CD4-positive, alpha-beta memory T cell (primary cell): ENCODE measurements at regions not wholly inside any gene's neighbourhood (a gene's known extent, or its start where the extent isn't known, plus 50 kb on each side); places are given as distances from the start of the nearest gene placed in this dataset.

Experiments
- CTCF ChIA-PET: fragments of 350-600 bp; sonication (Branson Sonifier 250); formaldehyde crosslinking; loops from one replicate; lab custom pipeline; 2021; ENCODE audit warnings: inconsistent platforms; ENCODE audit not compliant: partially characterized antibody; lab: Charles Lee
- POLR2A ChIA-PET: fragments of 350-600 bp; sonication (Branson Sonifier 250); formaldehyde crosslinking; loops from one replicate; lab custom pipeline; 2021; ENCODE audit not compliant: partially characterized antibody; lab: Charles Lee
- DNase-seq, 5 donors: peaks; one replicate each; pipeline versions ENCODE4 v3.0.0 to v3.0.0-alpha.2; 2020 to 2022; ENCODE audit warnings: mixed read lengths in 1 of 5
- H3K27ac ChIP-seq: one replicate; pipeline ENCODE4 v1.7.0; 2013; ENCODE audit warnings: low read depth, low read length
- H3K27me3 ChIP-seq: 2 replicates; pipeline ENCODE4 v1.7.0; 2013; ENCODE audit warnings: mild to moderate bottlenecking, low read length, moderate library complexity; ENCODE audit not compliant: insufficient read depth
- H3K36me3 ChIP-seq: 2 replicates; pipeline ENCODE4 v1.7.0; 2013; ENCODE audit warnings: mild to moderate bottlenecking, low read length, moderate library complexity; ENCODE audit not compliant: insufficient read depth
- H3K4me1 ChIP-seq: 2 replicates; pipeline ENCODE4 v1.7.0; 2013; ENCODE audit warnings: mild to moderate bottlenecking, low read length, moderate library complexity; ENCODE audit not compliant: insufficient read depth
- H3K4me3 ChIP-seq, 2 donors: one replicate each; pipeline ENCODE4 v1.7.0; 2013; ENCODE audit warnings: low read length in 2 of 2, mild to moderate bottlenecking in 1 of 2
- H3K9me3 ChIP-seq, 2 donors: one replicate each; pipeline ENCODE4 v1.7.0; 2013; ENCODE audit warnings: low read length in 2 of 2, control low read depth in 1 of 2; ENCODE audit not compliant: control insufficient read depth in 1 of 2
- H3K27ac Mint-ChIP-seq, 7 donors: one replicate each; pipeline ENCODE4 v1.8.0; 2020 to 2021; ENCODE audit warnings: mixed read lengths in 7 of 7, mild to moderate bottlenecking in 6 of 7, inconsistent platforms in 3 of 7, moderate library complexity in 3 of 7
- H3K27me3 Mint-ChIP-seq, 2 donors: one replicate each; pipeline ENCODE4 v1.8.0; 2020 to 2021; ENCODE audit warnings: mixed read lengths in 2 of 2
- H3K36me3 Mint-ChIP-seq, 2 donors: one replicate each; pipeline ENCODE4 v1.8.0; 2020 to 2021; ENCODE audit warnings: mixed read lengths in 2 of 2, inconsistent platforms in 1 of 2, mild to moderate bottlenecking in 1 of 2
- H3K4me1 Mint-ChIP-seq, 4 donors: one replicate each; pipeline ENCODE4 v1.8.0; 2020 to 2021; ENCODE audit warnings: mixed read lengths in 4 of 4, mild to moderate bottlenecking in 1 of 4
- H3K4me3 Mint-ChIP-seq, 8 donors: one replicate each; pipeline ENCODE4 v1.8.0; 2020 to 2021; ENCODE audit warnings: mixed read lengths in 8 of 8, mild to moderate bottlenecking in 7 of 8, moderate library complexity in 6 of 8, inconsistent platforms in 3 of 8
- H3K9me3 Mint-ChIP-seq, 8 donors: one replicate each; pipeline ENCODE4 v1.8.0; 2020 to 2021; ENCODE audit warnings: mixed read lengths in 8 of 8, mild to moderate bottlenecking in 5 of 8, inconsistent platforms in 3 of 8, moderate library complexity in 1 of 8
- intact Hi-C: fragments of 100-400 bp; cut with micrococcal nuclease; formaldehyde crosslinking; loops from one replicate; pipeline ENCODE4 v1.15.1; 2023

DNA sequence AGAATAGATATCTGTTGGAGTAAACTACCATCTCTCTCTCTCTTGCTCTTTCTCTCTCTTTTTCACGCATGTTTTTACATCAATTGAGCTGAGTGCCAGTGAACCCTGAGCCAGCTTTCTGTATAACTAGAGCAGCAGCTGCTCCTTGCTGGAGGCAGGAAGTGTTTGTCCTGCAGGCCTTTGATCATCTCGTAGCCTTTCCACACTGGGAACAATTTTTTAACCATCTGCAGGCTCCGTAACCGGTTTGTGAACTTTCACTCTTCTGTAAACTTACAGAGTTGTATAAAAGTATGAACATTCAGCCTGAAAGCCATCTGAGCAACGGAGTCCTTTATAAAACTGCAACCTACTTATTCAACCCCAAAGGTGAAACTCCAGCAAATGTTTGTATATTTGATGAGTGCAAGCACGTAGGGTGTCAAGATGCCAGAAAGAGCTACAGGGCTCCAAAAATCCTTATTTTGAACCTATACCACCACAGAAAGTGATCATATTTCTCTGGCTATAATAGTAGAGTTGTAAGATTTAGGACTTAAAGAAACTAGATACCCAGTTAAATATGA lies 162.8 kb upstream of the NFE2L3 start:
- Histone ChIP-seq H3K4me3 (no peak overlapping the region), H3K4me1 (no peaks in the 10 kb centered on the region), H3K9me3 (no peaks in the 10 kb centered on the region), H3K36me3 (no peaks in the 10 kb centered on the region), H3K27me3 (no peaks in the 10 kb centered on the region), H3K27ac (no peak overlapping the region)
- Mint-ChIP-seq H3K4me1 (peaks cover 0 to 4% (median 1%) of the 10 kb centered on the region in 4 donors), H3K27me3 (peaks cover 2 to 5% of the 10 kb centered on the region in 2 donors), H3K27ac (no peak overlapping the region), H3K4me3 (no peak overlapping the region), H3K9me3 (peaks cover 0 to 4% (median 0%) of the 10 kb centered on the region in 8 donors), H3K36me3 (no peaks in the 10 kb centered on the region)
- ChIA-PET POLR2A (no interaction called here), CTCF (no interaction called here)
- no peak for DNase-seq
- intact Hi-C loops: no loop called here

DNA sequence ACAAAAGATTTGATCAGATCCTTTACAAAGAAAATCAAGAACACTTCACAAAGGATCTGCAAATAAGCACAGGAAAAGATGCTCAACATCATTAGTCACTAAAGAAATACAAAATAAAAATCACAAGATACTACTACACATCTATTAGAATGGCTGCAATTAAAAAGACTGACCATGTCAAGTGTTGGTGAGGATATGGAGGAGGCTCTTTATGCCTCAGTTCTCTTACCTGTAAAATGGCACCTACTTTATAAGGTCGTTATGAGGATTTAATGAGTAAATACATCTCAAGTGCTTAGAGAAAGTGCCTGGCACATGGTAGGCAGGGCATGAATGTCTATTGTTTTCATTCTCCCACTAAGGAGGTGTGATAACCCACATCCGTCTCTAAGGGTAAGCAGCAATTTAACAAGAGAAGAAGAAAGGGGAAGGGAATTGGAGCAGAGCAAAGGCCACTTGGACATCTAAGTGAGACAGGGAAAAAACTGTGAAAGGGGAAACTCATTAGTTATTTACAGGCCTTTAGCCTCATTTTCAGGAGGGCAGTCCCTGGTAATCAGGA lies 157.5 kb upstream of the NFE2L3 start:
- H3K27ac Mint-ChIP-seq: peak overlapping the region in 1 of 7 donors; percentile 7
- Histone ChIP-seq H3K27ac (no peak overlapping the region), H3K4me1 (no peaks in the 10 kb centered on the region), H3K4me3 (no peak overlapping the region), H3K36me3 (no peaks in the 10 kb centered on the region), H3K27me3 (no peaks in the 10 kb centered on the region), H3K9me3 (no peaks in the 10 kb centered on the region)
- peaks cover 2 to 9% (median 4%) of the 10 kb centered on the region in 4 donors for H3K4me1 Mint-ChIP-seq
- peak in 3 of 5 donors; percentile 9 to 15 (median 9) for DNase-seq
- intact Hi-C loops: no loop called here
- peaks cover 4 to 5% of the 10 kb centered on the region in 2 donors for H3K27me3 Mint-ChIP-seq
- ChIA-PET CTCF (no interaction called here), POLR2A (no interaction called here)
- H3K36me3 Mint-ChIP-seq: no peaks in the 10 kb centered on the region
- H3K9me3 Mint-ChIP-seq: peaks cover 0 to 2% (median 0%) of the 10 kb centered on the region in 8 donors
- peak overlapping the region in 2 of 8 donors; percentile 12 to 14 for H3K4me3 Mint-ChIP-seq

DNA sequence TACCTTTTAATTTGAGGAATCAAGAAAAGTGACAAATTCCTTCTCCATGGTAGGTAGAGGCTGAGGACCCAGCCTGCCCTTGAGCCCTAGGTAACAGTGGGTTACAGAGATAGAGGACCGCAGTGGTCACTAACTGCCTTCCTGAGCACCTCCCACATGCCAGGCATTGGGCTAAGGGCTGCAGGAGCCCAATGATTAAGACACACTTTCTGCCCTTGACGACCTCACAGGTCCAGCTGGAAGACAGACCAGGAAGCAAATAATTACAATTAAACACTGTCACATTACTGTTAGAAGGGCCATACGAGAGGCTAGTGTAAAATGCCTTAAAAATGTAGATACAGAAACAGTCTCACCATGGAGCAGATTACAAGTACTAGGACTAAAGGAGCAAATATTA lies 156.8 kb upstream of the NFE2L3 start:
- H3K4me1 ChIP-seq: no peaks in the 10 kb centered on the region
- H3K4me3 ChIP-seq: no peak overlapping the region
- Mint-ChIP-seq H3K27ac (no peak overlapping the region), H3K36me3 (no peaks in the 10 kb centered on the region), H3K9me3 (peaks cover 0 to 2% (median 0%) of the 10 kb centered on the region in 8 donors), H3K4me3 (no peak overlapping the region), H3K4me1 (peaks cover 2 to 9% (median 4%) of the 10 kb centered on the region in 4 donors), H3K27me3 (peaks cover 4 to 5% of the 10 kb centered on the region in 2 donors)
- H3K27me3 ChIP-seq: no peaks in the 10 kb centered on the region
- H3K36me3 ChIP-seq: no peaks in the 10 kb centered on the region
- H3K27ac ChIP-seq: no peak overlapping the region
- no peaks in the 10 kb centered on the region for H3K9me3 ChIP-seq
- intact Hi-C loops: no loop called here
- no peak for DNase-seq
- CTCF ChIA-PET: no interaction called here
- POLR2A ChIA-PET: no interaction called here

DNA sequence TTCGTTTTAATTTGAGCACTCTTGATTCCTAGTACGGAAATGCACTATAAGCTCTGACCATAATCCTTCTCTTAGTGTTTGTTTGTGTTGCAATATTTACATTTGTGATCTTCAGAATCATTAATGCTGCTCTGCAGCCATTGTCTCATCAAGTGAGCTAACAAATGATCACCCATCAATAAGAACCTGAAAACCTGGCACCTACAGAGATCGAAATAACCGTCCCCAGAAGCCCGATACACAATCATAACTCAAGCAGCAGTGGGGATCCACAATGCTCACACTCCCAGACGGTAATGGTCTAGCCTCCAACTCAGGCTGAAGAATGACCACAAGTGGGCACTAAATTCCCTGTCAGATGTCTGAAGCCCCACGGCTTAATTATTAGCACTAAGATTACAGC lies 156.0 kb upstream of the NFE2L3 start:
- no peak for DNase-seq
- CTCF ChIA-PET: no interaction called here
- Mint-ChIP-seq H3K27me3 (peaks cover 4 to 5% of the 10 kb centered on the region in 2 donors), H3K36me3 (no peaks in the 10 kb centered on the region), H3K9me3 (peaks cover 0 to 2% (median 0%) of the 10 kb centered on the region in 8 donors), H3K4me3 (no peak overlapping the region), H3K27ac (no peak overlapping the region), H3K4me1 (peaks cover 2 to 9% (median 4%) of the 10 kb centered on the region in 4 donors)
- H3K27me3 ChIP-seq: no peaks in the 10 kb centered on the region
- intact Hi-C loops: no loop called here
- POLR2A ChIA-PET: no interaction called here
- H3K27ac ChIP-seq: no peak overlapping the region
- no peaks in the 10 kb centered on the region for H3K36me3 ChIP-seq
- no peaks in the 10 kb centered on the region for H3K9me3 ChIP-seq
- H3K4me3 ChIP-seq: no peak overlapping the region
- no peaks in the 10 kb centered on the region for H3K4me1 ChIP-seq

DNA sequence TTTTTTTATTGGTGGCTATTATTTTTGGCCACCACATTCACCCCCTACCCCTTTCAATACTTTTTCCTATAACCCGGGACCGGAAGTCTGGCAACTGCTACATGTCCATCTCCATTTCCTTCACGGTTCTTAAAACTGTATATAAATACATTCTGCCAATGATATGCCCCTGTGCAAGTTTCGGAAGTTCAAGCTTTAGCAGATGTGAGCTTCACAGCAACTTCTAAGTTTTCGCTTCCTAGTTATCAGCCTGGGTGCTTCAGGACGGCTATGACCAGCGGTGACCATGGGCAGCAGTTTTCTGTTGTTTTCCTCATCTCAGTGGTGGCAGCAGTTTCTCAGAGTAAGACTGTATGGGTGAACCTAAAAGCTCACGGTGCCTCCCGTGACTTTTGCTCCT lies 153.5 kb upstream of the NFE2L3 start:
- H3K4me3 Mint-ChIP-seq: no peak overlapping the region
- Histone ChIP-seq H3K4me1 (no peaks in the 10 kb centered on the region), H3K4me3 (no peak overlapping the region), H3K9me3 (no peaks in the 10 kb centered on the region), H3K27me3 (no peaks in the 10 kb centered on the region), H3K27ac (no peak overlapping the region), H3K36me3 (no peaks in the 10 kb centered on the region)
- ChIA-PET CTCF (no interaction called here), POLR2A (no interaction called here)
- H3K36me3 Mint-ChIP-seq: no peaks in the 10 kb centered on the region
- peak overlapping the region in 1 of 7 donors; percentile 66 for H3K27ac Mint-ChIP-seq
- peaks cover 8 to 11% of the 10 kb centered on the region in 2 donors for H3K27me3 Mint-ChIP-seq
- H3K9me3 Mint-ChIP-seq: peaks cover 0 to 2% (median 0%) of the 10 kb centered on the region in 8 donors
- no peak for DNase-seq
- peaks cover 2 to 9% (median 4%) of the 10 kb centered on the region in 4 donors for H3K4me1 Mint-ChIP-seq
- intact Hi-C loops: no loop called here

DNA sequence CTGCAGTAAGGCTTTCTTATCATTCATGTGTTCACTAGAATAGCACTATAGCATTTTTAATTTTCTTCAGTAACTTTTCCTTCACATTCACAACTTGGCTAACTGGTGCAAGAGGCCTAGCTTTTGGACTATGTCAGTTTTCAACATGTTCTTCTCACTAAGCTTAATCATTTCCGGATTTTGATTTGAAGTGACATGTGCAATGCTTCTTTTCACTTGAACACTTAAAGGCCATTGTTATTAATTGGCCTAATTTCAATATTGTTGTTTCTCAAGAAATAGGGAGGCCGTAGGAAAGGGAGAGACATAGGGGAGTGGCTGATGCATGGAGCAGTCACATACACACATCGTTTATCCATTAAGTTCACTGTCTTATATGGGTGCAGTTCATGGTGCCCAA lies 151.2 kb upstream of the NFE2L3 start:
- intact Hi-C loops: no loop called here
- ChIA-PET CTCF (interaction anchor here (0.7 to 0.9 kb wide), 2 partner anchors 11 to 379 kb away, joined by 3 read pairs; no protein-coding TSS in a partner anchor), POLR2A (no interaction called here)
- Histone ChIP-seq H3K4me3 (no peak overlapping the region), H3K27me3 (no peaks in the 10 kb centered on the region), H3K27ac (no peak overlapping the region), H3K36me3 (no peaks in the 10 kb centered on the region), H3K4me1 (no peaks in the 10 kb centered on the region), H3K9me3 (no peaks in the 10 kb centered on the region)
- H3K4me1 Mint-ChIP-seq: peaks cover 0 to 2% (median 0%) of the 10 kb centered on the region in 4 donors
- no peaks in the 10 kb centered on the region for H3K36me3 Mint-ChIP-seq
- H3K27me3 Mint-ChIP-seq: peaks cover 8 to 11% of the 10 kb centered on the region in 2 donors
- no peak overlapping the region for H3K27ac Mint-ChIP-seq
- no peak for DNase-seq
- H3K4me3 Mint-ChIP-seq: no peak overlapping the region
- no peaks in the 10 kb centered on the region for H3K9me3 Mint-ChIP-seq

DNA sequence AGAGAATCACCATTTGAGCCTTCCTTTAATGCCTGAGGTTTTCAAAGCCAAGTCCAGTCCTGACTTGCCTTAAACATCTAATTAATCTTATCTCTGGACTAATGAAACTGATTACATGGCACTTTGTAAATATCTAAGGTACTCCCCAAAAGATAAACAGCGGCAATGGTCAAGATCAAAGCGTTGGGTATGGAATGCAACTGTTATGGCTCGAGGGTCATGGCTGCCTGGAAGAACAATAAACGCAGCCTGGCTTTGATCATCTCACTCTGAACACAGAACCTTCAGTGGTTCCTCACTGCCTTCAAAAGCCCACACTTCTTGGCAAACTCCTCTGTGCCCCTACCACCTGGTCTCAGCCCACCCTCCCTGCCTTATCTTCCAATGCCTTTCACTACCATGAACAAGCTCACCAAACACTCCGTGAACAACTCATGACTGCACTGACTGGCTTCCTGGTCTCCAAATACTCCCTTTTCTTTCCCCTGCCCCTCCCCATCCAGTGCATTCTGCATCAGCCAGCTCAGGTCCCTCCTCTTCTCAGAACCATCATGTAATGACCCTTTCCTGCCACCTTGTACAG lies 150.2 kb upstream of the NFE2L3 start:
- Mint-ChIP-seq H3K9me3 (no peaks in the 10 kb centered on the region), H3K4me1 (peaks cover 0 to 1% (median 0%) of the 10 kb centered on the region in 4 donors), H3K27ac (no peak overlapping the region), H3K36me3 (no peaks in the 10 kb centered on the region), H3K27me3 (peaks cover 11 to 15% of the 10 kb centered on the region in 2 donors), H3K4me3 (no peak overlapping the region)
- H3K27ac ChIP-seq: no peak overlapping the region
- no peaks in the 10 kb centered on the region for H3K9me3 ChIP-seq
- no peaks in the 10 kb centered on the region for H3K4me1 ChIP-seq
- intact Hi-C loops: no loop called here
- no peaks in the 10 kb centered on the region for H3K36me3 ChIP-seq
- no peaks in the 10 kb centered on the region for H3K27me3 ChIP-seq
- POLR2A ChIA-PET: no interaction called here
- CTCF ChIA-PET: no interaction called here
- H3K4me3 ChIP-seq: no peak overlapping the region
- DNase-seq: no peak
